ENCODE measurements at regions not wholly inside any gene's neighbourhood (a gene's known extent, or its start where the extent isn't known, plus 50 kb on each side); places are given as distances from the start of the nearest gene placed in this dataset.

DNA sequence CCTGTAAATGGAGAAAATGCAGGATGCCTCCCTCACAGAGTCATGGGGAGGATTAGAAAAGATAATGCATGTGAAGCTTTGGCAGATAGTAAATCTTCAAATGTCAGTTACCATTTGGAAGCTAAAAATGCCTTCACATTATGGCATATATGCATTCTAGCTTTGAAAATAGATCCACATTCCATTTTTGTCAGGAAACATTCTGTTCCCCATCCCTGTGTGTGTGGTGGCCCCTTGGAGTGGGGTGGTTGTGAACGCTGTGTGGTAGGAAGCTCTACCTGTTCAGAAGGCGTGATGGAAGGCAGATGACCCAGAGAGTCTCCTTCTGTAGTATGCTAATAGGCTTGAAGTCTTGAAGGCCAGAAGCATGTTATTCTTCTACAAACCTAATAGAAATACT is 242.0 kb downstream of the HAPSTR1 start:
- POLR2A ChIA-PET: no interaction called here
- H3K4me3 ChIP-seq (ENCODE audit: low read depth, low read length): no peak overlapping the region
- TF ChIP-seq CTCF (IDR thresholded peaks at IDR 0.05; ENCODE audit: insufficient read depth, low read length, missing control alignments): no peak
- CTCF ChIA-PET: no interaction called here
- DNase-seq (ENCODE audit: low read depth, low spot score): no peak

DNA sequence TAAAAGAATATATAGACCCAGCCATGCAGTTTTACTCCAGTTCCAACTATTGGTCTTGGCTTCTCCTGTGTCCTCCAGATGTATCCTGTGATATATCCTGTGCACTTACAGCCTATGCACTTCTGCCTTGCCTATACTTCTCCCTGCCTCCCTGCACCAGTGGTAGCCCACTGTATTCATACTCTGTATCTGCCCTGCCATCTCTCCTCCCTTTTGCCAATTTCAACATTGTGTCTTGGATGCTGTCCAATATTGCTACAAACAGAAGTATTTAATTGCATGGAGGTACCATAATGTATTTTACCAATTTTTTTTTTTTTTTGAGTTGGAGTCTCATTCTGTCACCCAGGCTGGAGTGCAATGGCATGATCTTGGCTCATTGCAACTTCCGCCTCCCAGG is 242.7 kb downstream of the HAPSTR1 start:
- ChIA-PET CTCF (no interaction called here), POLR2A (no interaction called here)
- no peak for TF ChIP-seq CTCF (IDR thresholded peaks at IDR 0.05; ENCODE audit: insufficient read depth, low read length, missing control alignments)
- no peak overlapping the region for H3K4me3 ChIP-seq (ENCODE audit: low read depth, low read length)
- no peak for DNase-seq (ENCODE audit: low read depth, low spot score)

- CTCF ChIA-PET: no interaction called here
Measured at GRCh38 chr16:9337308-9338032, 246.0 kb downstream of the HAPSTR1 start.

DNA sequence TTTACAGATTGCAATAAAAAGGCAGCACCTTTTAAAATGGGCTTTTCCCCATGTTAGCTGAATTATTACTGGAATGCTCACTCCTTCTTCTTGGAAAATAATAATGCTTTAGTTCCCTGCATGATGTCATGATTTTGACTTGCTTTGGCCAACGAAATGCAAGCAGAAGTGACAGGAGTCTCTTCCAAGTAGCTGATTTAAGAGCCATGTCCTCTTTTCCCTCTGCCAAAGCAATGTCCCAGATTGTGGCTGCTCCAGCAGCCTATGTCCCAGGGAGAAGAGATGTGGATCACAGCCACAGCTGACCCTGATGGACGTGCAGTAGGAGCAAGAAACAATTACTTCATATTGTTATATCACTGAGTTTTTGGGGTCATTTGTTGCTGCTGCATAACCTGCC is 246.6 kb downstream of the HAPSTR1 start:
- POLR2A ChIA-PET: no interaction called here
- TF ChIP-seq CTCF (IDR thresholded peaks at IDR 0.05; ENCODE audit: insufficient read depth, low read length, missing control alignments): no peak
- no peak for DNase-seq (ENCODE audit: low read depth, low spot score)
- no peak overlapping the region for H3K4me3 ChIP-seq (ENCODE audit: low read depth, low read length)
- CTCF ChIA-PET: no interaction called here

More at GRCh38 chr16:9337308-9338032, 246.0 kb downstream of the HAPSTR1 start:
- no peak for DNase-seq (ENCODE audit: low read depth, low spot score)
- no peak overlapping the region for H3K4me3 ChIP-seq (ENCODE audit: low read depth, low read length)
- TF ChIP-seq CTCF (IDR thresholded peaks at IDR 0.05; ENCODE audit: insufficient read depth, low read length, missing control alignments): no peak
- POLR2A ChIA-PET: no interaction called here

- ChIA-PET POLR2A (no interaction called here), CTCF (no interaction called here)
- H3K4me3 ChIP-seq (ENCODE audit: low read depth, low read length): no peak overlapping the region
- no peak for TF ChIP-seq CTCF (IDR thresholded peaks at IDR 0.05; ENCODE audit: insufficient read depth, low read length, missing control alignments)
- no peak for DNase-seq (ENCODE audit: low read depth, low spot score)
Measured at GRCh38 chr16:9338510-9338909, 247.1 kb downstream of the HAPSTR1 start.

DNA sequence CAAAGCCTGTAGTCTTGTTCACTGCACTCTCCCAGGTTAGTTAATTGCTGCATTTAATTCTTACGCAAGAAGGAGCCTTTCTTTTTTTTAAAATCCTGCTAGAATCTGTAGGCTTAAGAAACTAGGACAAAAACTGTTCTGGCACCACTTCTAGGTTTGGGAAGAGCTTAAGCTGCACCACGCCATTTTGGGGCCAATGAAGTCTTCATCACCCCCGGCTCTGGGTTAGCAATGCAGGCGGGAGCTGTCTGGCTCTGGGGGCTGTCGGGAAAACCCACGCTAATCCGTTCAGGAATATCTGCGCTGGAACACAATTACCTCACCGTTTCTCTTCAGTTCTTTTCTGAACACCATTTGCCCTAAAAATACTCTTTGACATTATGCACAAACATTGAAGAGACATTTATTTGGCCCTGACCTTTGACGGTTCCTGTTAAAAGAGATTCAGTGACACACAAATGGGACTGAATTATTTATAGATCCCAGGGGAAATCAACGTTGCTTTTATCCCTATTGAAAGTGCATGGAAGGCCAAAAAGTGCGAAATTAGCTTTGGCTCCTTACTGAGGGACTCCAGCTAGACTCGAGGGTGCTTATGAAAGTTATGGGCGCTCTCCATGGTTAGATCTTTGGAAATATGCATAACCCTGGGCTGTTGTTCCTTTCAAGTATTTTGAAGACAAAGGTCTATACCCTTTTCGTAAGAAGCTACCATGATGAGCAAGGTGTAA is 249.2 kb downstream of the HAPSTR1 start:
- ChIA-PET POLR2A (no interaction called here), CTCF (no interaction called here)
- no peak for DNase-seq (ENCODE audit: low read depth, low spot score)
- TF ChIP-seq CTCF (IDR thresholded peaks at IDR 0.05; ENCODE audit: insufficient read depth, low read length, missing control alignments): no peak
- H3K4me3 ChIP-seq (ENCODE audit: low read depth, low read length): no peak overlapping the region

Measured in AG04449 (cell line).